Sigmoid colon (tissue), 6 donors: ENCODE measurements at regions not wholly inside any gene's neighbourhood (a gene's known extent, or its start where the extent isn't known, plus 50 kb on each side); places are given as distances from the start of the nearest gene placed in this dataset.

ENCODE experiments used
- DNase-seq: peaks from one replicate; pipeline ENCODE4 v3.0.0-alpha.2; 2019
- H3K27ac ChIP-seq, 4 donors: fragments of 200-600 bp; sonication (generic); one replicate each; pipeline ENCODE4 v1.5.1; 2016 to 2019; ENCODE audit warnings: mild to moderate bottlenecking in 1 of 4
- H3K27me3 ChIP-seq, 3 donors: fragments of 200-600 bp; sonication (generic); one replicate each; pipeline ENCODE4 v1.5.1; 2019; ENCODE audit warnings: mild to moderate bottlenecking in 1 of 3
- H3K36me3 ChIP-seq, 4 donors: fragments of 200-600 bp; sonication (generic); one replicate each; pipeline ENCODE4 v1.5.1; 2016 to 2019
- H3K4me1 ChIP-seq, 4 donors: fragments of 200-600 bp; sonication (generic); one replicate each; pipeline ENCODE4 v1.5.1; 2017 to 2019
- H3K4me3 ChIP-seq, 4 donors: fragments of 200-600 bp; sonication (generic); one replicate each; pipeline ENCODE4 v1.5.1; 2017 to 2019; ENCODE audit warnings: mild to moderate bottlenecking in 2 of 4, moderate library complexity in 1 of 4
- H3K9me3 ChIP-seq, 4 donors: fragments of 200-600 bp in 3 of 4; sonication (generic) in 3 of 4; one replicate each; pipeline versions ENCODE4 v1.5.1 to v1.6.1; 2013 to 2019
- EP300 ChIP-seq, 4 donors: sonication (generic); formaldehyde crosslinking; IDR thresholded peaks; one replicate each; pipeline ENCODE4 v1.6.1; 2017; ENCODE audit warnings: antibody characterized with exemption in 4 of 4
- POLR2A ChIP-seq, 2 donors: fragments of 450-650 bp; IDR thresholded peaks; one replicate each; pipeline ENCODE4 v1.6.1; 2016; ENCODE audit warnings: antibody characterized with exemption in 2 of 2, mild to moderate bottlenecking in 2 of 2, moderate library complexity in 2 of 2
- POLR2AphosphoS5 ChIP-seq, 4 donors: sonication (generic); formaldehyde crosslinking; IDR thresholded peaks; one replicate each; pipeline ENCODE4 v1.6.1; 2017; ENCODE audit warnings: antibody characterized with exemption in 4 of 4
- WGBS, 2 donors: extraction: QIAGEN DNeasy Blood & Tissue Kit; methylation state at CpG; one replicate each; pipeline ENCODE4 v1.1.7; 2013; 5-methylcytosine and 5-hydroxymethylcytosine counted together
- intact Hi-C: fragments of 100-400 bp; cut with DNase I; formaldehyde crosslinking; loops from one replicate; pipeline ENCODE4 v1.15.1; 2023
- TF ChIP-seq, protein P1 (sequence below), 4 experiments: fragments of 450-650 bp in 3 of 4; fragments of 200-600 bp in 1 of 4; IDR thresholded peaks; one replicate each; pipeline ENCODE4 v1.5.1; 2016 to 2019; ENCODE audit warnings: antibody characterized with exemption in 4 of 4, mild to moderate bottlenecking in 3 of 4, moderate library complexity in 2 of 4
- donor health status: healthy with polysubstance abuse.
- donor health status: healthy.

DNA sequence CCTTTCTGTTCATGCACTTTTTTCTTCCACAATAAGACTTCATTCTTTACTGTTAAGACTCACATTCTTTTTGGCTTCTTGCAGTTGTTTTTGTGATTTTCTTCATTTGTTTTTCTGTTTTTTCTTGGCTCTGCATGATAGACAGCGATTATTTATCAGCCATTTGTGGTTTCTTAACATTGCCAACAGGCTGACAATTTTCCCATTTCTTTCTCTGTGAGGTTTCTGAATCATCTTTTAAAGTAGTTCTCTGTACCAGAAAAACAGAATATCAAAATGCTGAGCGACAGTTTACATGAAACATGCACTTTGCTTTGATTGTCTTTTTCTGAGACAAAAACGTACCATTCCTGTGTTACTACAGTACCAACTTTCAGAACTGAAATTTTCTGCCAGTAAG lies 334.2 kb upstream of the MAGI2 start:
- intact Hi-C loops = no loop called here
- WGBS, 2 donors = 79% methylated on average over 3 of the region's 3 CpGs
- Histone ChIP-seq H3K4me1 (no peaks in the 10 kb centered on the region), H3K9me3 (no peaks in the 10 kb centered on the region), H3K27ac (no peak overlapping the region), H3K4me3 (no peak overlapping the region), H3K36me3 (no peaks in the 10 kb centered on the region), H3K27me3 (no peaks in the 10 kb centered on the region)
- DNase-seq = no peak
- TF ChIP-seq POLR2AphosphoS5 (IDR thresholded peaks at IDR 0.05) (no peak), EP300 (IDR thresholded peaks at IDR 0.05) (no peak), POLR2A (IDR thresholded peaks at IDR 0.05) (no peak)
- TF ChIP-seq, protein P1, sequence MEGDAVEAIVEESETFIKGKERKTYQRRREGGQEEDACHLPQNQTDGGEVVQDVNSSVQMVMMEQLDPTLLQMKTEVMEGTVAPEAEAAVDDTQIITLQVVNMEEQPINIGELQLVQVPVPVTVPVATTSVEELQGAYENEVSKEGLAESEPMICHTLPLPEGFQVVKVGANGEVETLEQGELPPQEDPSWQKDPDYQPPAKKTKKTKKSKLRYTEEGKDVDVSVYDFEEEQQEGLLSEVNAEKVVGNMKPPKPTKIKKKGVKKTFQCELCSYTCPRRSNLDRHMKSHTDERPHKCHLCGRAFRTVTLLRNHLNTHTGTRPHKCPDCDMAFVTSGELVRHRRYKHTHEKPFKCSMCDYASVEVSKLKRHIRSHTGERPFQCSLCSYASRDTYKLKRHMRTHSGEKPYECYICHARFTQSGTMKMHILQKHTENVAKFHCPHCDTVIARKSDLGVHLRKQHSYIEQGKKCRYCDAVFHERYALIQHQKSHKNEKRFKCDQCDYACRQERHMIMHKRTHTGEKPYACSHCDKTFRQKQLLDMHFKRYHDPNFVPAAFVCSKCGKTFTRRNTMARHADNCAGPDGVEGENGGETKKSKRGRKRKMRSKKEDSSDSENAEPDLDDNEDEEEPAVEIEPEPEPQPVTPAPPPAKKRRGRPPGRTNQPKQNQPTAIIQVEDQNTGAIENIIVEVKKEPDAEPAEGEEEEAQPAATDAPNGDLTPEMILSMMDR (IDR thresholded peaks at IDR 0.05) = no peak

DNA sequence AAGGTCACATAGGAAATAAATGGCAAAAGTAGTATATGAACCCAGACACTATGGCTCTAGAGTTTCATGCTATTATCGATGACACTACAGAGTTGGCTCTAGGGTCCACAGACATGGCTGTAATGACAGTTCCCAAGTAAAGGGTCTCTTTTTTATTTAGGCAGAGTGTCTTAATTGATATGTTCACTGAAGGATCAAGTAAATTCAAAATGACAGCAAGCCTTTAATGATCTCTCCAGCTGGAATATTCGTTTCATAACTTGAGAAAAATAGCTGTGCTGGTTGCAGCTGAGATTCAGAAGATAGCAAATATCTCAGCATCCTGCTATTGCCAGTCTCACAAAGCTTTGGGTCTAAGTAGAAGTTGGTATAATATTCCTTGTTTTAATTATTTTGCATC lies 333.6 kb upstream of the MAGI2 start:
- Histone ChIP-seq H3K36me3 (no peaks in the 10 kb centered on the region), H3K27ac (no peak overlapping the region), H3K9me3 (no peaks in the 10 kb centered on the region), H3K27me3 (no peaks in the 10 kb centered on the region), H3K4me3 (no peak overlapping the region), H3K4me1 (no peaks in the 10 kb centered on the region)
- TF ChIP-seq EP300 (IDR thresholded peaks at IDR 0.05) (no peak), POLR2AphosphoS5 (IDR thresholded peaks at IDR 0.05) (no peak), POLR2A (IDR thresholded peaks at IDR 0.05) (no peak)
- TF ChIP-seq, protein P1 (IDR thresholded peaks at IDR 0.05) = no peak
- 58 to 71% methylated on average over 2 of the region's 2 CpGs for WGBS, 2 donors
- DNase-seq = no peak
- intact Hi-C loops = no loop called here

DNA sequence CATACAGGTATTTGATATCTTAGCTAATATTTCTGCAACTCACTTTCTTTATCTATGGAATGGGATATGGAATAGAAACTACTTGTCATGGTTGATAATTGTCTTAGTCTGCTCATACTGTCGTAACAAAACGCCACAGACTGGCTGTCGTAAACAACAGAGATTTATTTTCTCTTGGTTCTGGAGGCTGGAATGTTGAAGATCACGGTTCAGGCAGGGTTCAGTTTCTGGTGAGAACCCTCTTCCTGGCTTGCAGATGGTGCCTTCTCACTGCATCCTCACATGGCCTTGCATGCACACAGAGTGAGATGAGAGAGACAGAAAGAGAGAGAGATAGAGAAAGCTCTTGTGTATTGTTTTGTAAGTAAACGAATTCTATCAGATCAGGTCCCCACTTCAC lies 332.7 kb upstream of the MAGI2 start:
- Histone ChIP-seq H3K4me3 (no peak overlapping the region), H3K4me1 (no peaks in the 10 kb centered on the region), H3K36me3 (no peaks in the 10 kb centered on the region), H3K27ac (no peak overlapping the region), H3K27me3 (no peaks in the 10 kb centered on the region), H3K9me3 (no peaks in the 10 kb centered on the region)
- DNase-seq = no peak
- TF ChIP-seq POLR2AphosphoS5 (IDR thresholded peaks at IDR 0.05) (no peak), POLR2A (IDR thresholded peaks at IDR 0.05) (no peak), EP300 (IDR thresholded peaks at IDR 0.05) (no peak)
- TF ChIP-seq, protein P1 (IDR thresholded peaks at IDR 0.05) = no peak
- WGBS, 2 donors = 64 to 67% methylated on average over 5 of the region's 5 CpGs
- intact Hi-C loops = no loop called here

DNA sequence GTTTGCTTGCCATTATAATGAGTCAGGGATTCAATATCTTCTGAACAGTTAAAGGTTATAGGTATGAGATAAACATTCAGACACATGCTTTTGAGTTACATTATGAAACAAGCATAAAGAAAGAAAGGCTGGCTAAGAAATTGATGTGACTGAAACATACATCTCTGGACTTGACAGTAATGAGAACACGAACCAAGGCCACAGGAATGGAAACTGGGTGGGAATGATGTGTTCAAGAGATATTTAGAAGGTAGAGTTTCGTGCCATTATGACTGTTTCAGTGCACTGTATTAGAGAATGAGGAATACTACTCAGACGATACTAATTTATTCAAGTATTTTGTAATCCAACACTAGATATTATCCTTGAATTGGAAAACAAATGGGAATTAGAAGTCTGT lies 332.1 kb upstream of the MAGI2 start:
- H3K27me3 ChIP-seq = no peaks in the 10 kb centered on the region
- WGBS, 2 donors = 84 to 86% methylated on average over 3 of the region's 3 CpGs
- H3K4me3 ChIP-seq = no peak overlapping the region
- no peaks in the 10 kb centered on the region for H3K9me3 ChIP-seq
- no peak for TF ChIP-seq POLR2A (IDR thresholded peaks at IDR 0.05)
- no peak for TF ChIP-seq EP300 (IDR thresholded peaks at IDR 0.05)
- TF ChIP-seq, protein P1 (IDR thresholded peaks at IDR 0.05) = no peak
- TF ChIP-seq POLR2AphosphoS5 (IDR thresholded peaks at IDR 0.05) = no peak
- H3K36me3 ChIP-seq = no peaks in the 10 kb centered on the region
- H3K27ac ChIP-seq = no peak overlapping the region
- H3K4me1 ChIP-seq = no peaks in the 10 kb centered on the region
- intact Hi-C loops = no loop called here
- DNase-seq = no peak

DNA sequence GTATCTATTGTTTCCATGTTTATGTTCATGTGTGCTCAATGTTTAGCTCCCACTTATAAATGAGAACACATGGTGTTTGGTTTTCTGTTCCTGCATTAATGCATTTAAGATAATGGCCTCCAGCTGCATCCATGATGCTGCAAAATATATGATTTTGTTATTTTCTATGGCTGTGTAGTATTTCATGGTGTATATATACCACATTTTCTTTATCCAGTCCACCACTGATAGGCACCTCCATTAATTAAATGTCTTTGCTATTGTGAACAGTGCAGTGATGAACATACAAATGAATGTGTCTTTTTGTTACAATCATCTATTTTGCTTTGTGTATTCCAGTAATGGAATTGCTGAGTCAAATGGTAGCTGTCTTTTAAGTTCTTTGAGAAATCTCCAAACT lies 329.4 kb upstream of the MAGI2 start:
- TF ChIP-seq, protein P1 (IDR thresholded peaks at IDR 0.05) = no peak
- TF ChIP-seq EP300 (IDR thresholded peaks at IDR 0.05) (no peak), POLR2A (IDR thresholded peaks at IDR 0.05) (no peak), POLR2AphosphoS5 (IDR thresholded peaks at IDR 0.05) (no peak)
- Histone ChIP-seq H3K9me3 (no peaks in the 10 kb centered on the region), H3K36me3 (no peaks in the 10 kb centered on the region), H3K27ac (no peak overlapping the region), H3K27me3 (no peaks in the 10 kb centered on the region), H3K4me1 (no peaks in the 10 kb centered on the region), H3K4me3 (no peak overlapping the region)
- intact Hi-C loops = no loop called here
- no peak for DNase-seq
